Body of pancreas (tissue), 4 donors: ENCODE measurements at regions not wholly inside any gene's neighbourhood (a gene's known extent, or its start where the extent isn't known, plus 50 kb on each side); places are given as distances from the start of the nearest gene placed in this dataset.

Source experiments
- CTCF ChIP-seq, 7 experiments: fragments of 450-650 bp in 4 of 7; fragments of 200-600 bp in 3 of 7; sonication (generic) in 3 of 7; IDR thresholded peaks; one replicate each; pipeline ENCODE4 v1.5.1; 2016 to 2019; ENCODE audit warnings: antibody characterized with exemption in 7 of 7
- POLR2A ChIP-seq, 3 donors: fragments of 450-650 bp; IDR thresholded peaks; one replicate each; pipeline ENCODE4 v1.6.1; 2016; ENCODE audit warnings: antibody characterized with exemption in 3 of 3, mild to moderate bottlenecking in 2 of 3

- no peak for TF ChIP-seq POLR2A (IDR thresholded peaks at IDR 0.05)
- no peak for TF ChIP-seq CTCF (IDR thresholded peaks at IDR 0.05)
These were observed 195.7 kb upstream of the KCNMB2 start for GRCh38 chr3:178340506-178340905.
